HEK293T (cell line): ENCODE measurements at regions not wholly inside any gene's neighbourhood (a gene's known extent, or its start where the extent isn't known, plus 50 kb on each side); places are given as distances from the start of the nearest gene placed in this dataset.

ENCODE experiments used
- ARNT ChIP-seq: fragments of 450-650 bp; IDR thresholded peaks from 2 replicates; pipeline ENCODE4 v1.6.1; 2017; ENCODE audit warnings: mild to moderate bottlenecking
- BHLHE40 ChIP-seq: fragments of 450-650 bp; IDR thresholded peaks from 2 replicates; pipeline ENCODE4 v1.6.1; 2016; ENCODE audit warnings: mild to moderate bottlenecking, moderate library complexity, borderline replicate concordance
- CTBP1 ChIP-seq: fragments of 450-650 bp; IDR thresholded peaks from 2 replicates; pipeline ENCODE4 v1.6.1; 2016; ENCODE audit warnings: borderline replicate concordance
- FOXA1 ChIP-seq: fragments of 450-650 bp; IDR thresholded peaks from 2 replicates; pipeline ENCODE4 v1.6.1; 2016; ENCODE audit warnings: mild to moderate bottlenecking
- FOXK2 ChIP-seq: fragments of 450-650 bp; IDR thresholded peaks from 2 replicates; pipeline ENCODE4 v1.6.1; 2016; ENCODE audit warnings: mild to moderate bottlenecking
- FOXM1 ChIP-seq: fragments of 450-650 bp; IDR thresholded peaks from 2 replicates; pipeline ENCODE4 v1.6.1; 2017; ENCODE audit warnings: mild to moderate bottlenecking, borderline replicate concordance
- HDGF ChIP-seq: fragments of 450-650 bp; IDR thresholded peaks from 2 replicates; pipeline ENCODE4 v1.6.1; 2017; ENCODE audit warnings: antibody characterized with exemption, borderline replicate concordance
- L3MBTL2 ChIP-seq: fragments of 450-650 bp; conservative IDR thresholded peaks from 2 replicates; pipeline ENCODE4 v1.6.1; 2016; ENCODE audit warnings: mild to moderate bottlenecking
- NFRKB ChIP-seq: fragments of 450-650 bp; IDR thresholded peaks from 2 replicates; pipeline ENCODE4 v1.6.1; 2016; ENCODE audit warnings: mild to moderate bottlenecking, moderate library complexity
- SP1 ChIP-seq: fragments of 450-650 bp; IDR thresholded peaks from 2 replicates; pipeline ENCODE4 v1.6.1; 2017
- SUZ12 ChIP-seq: fragments of 450-650 bp; IDR thresholded peaks from 2 replicates; pipeline ENCODE4 v1.6.1; 2016; ENCODE audit warnings: mild to moderate bottlenecking
- TARDBP ChIP-seq: fragments of 450-650 bp; IDR thresholded peaks from 2 replicates; pipeline ENCODE4 v1.6.1; 2016
- ZNF384 ChIP-seq: fragments of 450-650 bp; IDR thresholded peaks from 2 replicates; pipeline ENCODE4 v1.6.1; 2016
- TF ChIP-seq, protein P1 (sequence below): fragments of 450-650 bp; IDR thresholded peaks from 2 replicates; pipeline ENCODE4 v1.6.1; 2016

GRCh38 chr16:60204181-60204580, 1470.1 kb upstream of the GOT2 start:
- no peak for TF ChIP-seq FOXA1
- no peak for TF ChIP-seq FOXK2
- no peak for TF ChIP-seq CTBP1
- no peak for TF ChIP-seq ZNF384
- TF ChIP-seq SP1, result no peak
- no peak for TF ChIP-seq SUZ12
- TF ChIP-seq FOXM1, result no peak
- TF ChIP-seq L3MBTL2, result no peak
- no peak for TF ChIP-seq NFRKB
- TF ChIP-seq HDGF, result no peak
- TF ChIP-seq TARDBP, result no peak
- TF ChIP-seq, protein P1, sequence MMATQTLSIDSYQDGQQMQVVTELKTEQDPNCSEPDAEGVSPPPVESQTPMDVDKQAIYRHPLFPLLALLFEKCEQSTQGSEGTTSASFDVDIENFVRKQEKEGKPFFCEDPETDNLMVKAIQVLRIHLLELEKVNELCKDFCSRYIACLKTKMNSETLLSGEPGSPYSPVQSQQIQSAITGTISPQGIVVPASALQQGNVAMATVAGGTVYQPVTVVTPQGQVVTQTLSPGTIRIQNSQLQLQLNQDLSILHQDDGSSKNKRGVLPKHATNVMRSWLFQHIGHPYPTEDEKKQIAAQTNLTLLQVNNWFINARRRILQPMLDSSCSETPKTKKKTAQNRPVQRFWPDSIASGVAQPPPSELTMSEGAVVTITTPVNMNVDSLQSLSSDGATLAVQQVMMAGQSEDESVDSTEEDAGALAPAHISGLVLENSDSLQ, result no peak
- no peak for TF ChIP-seq ARNT
- no peak for TF ChIP-seq BHLHE40
